CD8-positive, alpha-beta memory T cell (primary cell): ENCODE measurements at regions not wholly inside any gene's neighbourhood (a gene's known extent, or its start where the extent isn't known, plus 50 kb on each side); places are given as distances from the start of the nearest gene placed in this dataset.
A peak's percentile ranks its signal among the peaks of the same experiment; 100 is the strongest.

Experiments used
- CTCF ChIA-PET: fragments of 350-600 bp; sonication (Branson Sonifier 250); formaldehyde crosslinking; loops from one replicate; lab custom pipeline; 2021; ENCODE audit warnings: antibody characterized with exemption; lab: Charles Lee
- POLR2A ChIA-PET: fragments of 350-600 bp; sonication (Branson Sonifier 250); formaldehyde crosslinking; loops from one replicate; lab custom pipeline; 2021; ENCODE audit warnings: antibody characterized with exemption; lab: Charles Lee
- DNase-seq, 5 donors: peaks; one replicate each; pipeline versions ENCODE4 v3.0.0 to v3.0.0-alpha.2; 2020 to 2022; ENCODE audit warnings: mixed read lengths in 1 of 5
- H3K27ac ChIP-seq: one replicate; pipeline ENCODE4 v1.7.0; 2013; ENCODE audit warnings: low read depth, mild to moderate bottlenecking, low read length, moderate library complexity
- H3K27me3 ChIP-seq: 2 replicates; pipeline ENCODE4 v1.7.0; 2013; ENCODE audit warnings: low read length, mild to moderate bottlenecking; ENCODE audit not compliant: insufficient read depth, poor library complexity, severe bottlenecking
- H3K36me3 ChIP-seq: 2 replicates; pipeline ENCODE4 v1.7.0; 2013; ENCODE audit warnings: mild to moderate bottlenecking, low read length, moderate library complexity; ENCODE audit not compliant: insufficient read depth
- H3K4me1 ChIP-seq: 2 replicates; pipeline ENCODE4 v1.7.0; 2013; ENCODE audit warnings: mild to moderate bottlenecking, low read length, moderate library complexity; ENCODE audit not compliant: insufficient read depth
- H3K4me3 ChIP-seq: 2 replicates; pipeline ENCODE4 v1.7.0; 2013; ENCODE audit warnings: mild to moderate bottlenecking, low read length
- H3K9me3 ChIP-seq: 2 replicates; pipeline ENCODE4 v1.7.0; 2013; ENCODE audit warnings: mild to moderate bottlenecking, low read length
- H3K27ac Mint-ChIP-seq, 8 donors: one replicate each; pipeline ENCODE4 v1.8.0; 2020 to 2021; ENCODE audit warnings: mixed read lengths in 8 of 8, mild to moderate bottlenecking in 6 of 8, inconsistent platforms in 3 of 8, moderate library complexity in 3 of 8
- H3K27me3 Mint-ChIP-seq, 2 donors: one replicate each; pipeline ENCODE4 v1.8.0; 2020 to 2021; ENCODE audit warnings: mixed read lengths in 2 of 2, mild to moderate bottlenecking in 1 of 2, moderate library complexity in 1 of 2
- H3K36me3 Mint-ChIP-seq, 3 donors: one replicate each; pipeline ENCODE4 v1.8.0; 2020 to 2021; ENCODE audit warnings: mixed read lengths in 3 of 3, inconsistent platforms in 1 of 3, mild to moderate bottlenecking in 1 of 3
- H3K4me1 Mint-ChIP-seq, 3 donors: one replicate each; pipeline ENCODE4 v1.8.0; 2020 to 2021; ENCODE audit warnings: mixed read lengths in 3 of 3, inconsistent platforms in 1 of 3, mild to moderate bottlenecking in 1 of 3
- H3K4me3 Mint-ChIP-seq, 7 donors: one replicate each; pipeline ENCODE4 v1.8.0; 2020 to 2021; ENCODE audit warnings: mixed read lengths in 7 of 7, mild to moderate bottlenecking in 6 of 7, moderate library complexity in 4 of 7, inconsistent platforms in 2 of 7
- H3K9me3 Mint-ChIP-seq, 5 donors: one replicate each; pipeline ENCODE4 v1.8.0; 2020 to 2022; ENCODE audit warnings: mixed read lengths in 5 of 5, mild to moderate bottlenecking in 3 of 5, moderate library complexity in 2 of 5, inconsistent platforms in 1 of 5

- POLR2A ChIA-PET: no interaction called here
- no peak overlapping the region for H3K27ac Mint-ChIP-seq
- H3K27ac ChIP-seq: no peak overlapping the region
- no peaks in the 10 kb centered on the region for H3K27me3 ChIP-seq
- H3K9me3 Mint-ChIP-seq: peaks cover 5 to 34% (median 22%) of the 10 kb centered on the region in 5 donors
- H3K27me3 Mint-ChIP-seq: peaks cover 20 to 37% of the 10 kb centered on the region in 2 donors
- CTCF ChIA-PET: no interaction called here
- no peaks in the 10 kb centered on the region for H3K4me1 Mint-ChIP-seq
- no peaks in the 10 kb centered on the region for H3K9me3 ChIP-seq
- no peaks in the 10 kb centered on the region for H3K36me3 ChIP-seq
- DNase-seq: no peak
- no peaks in the 10 kb centered on the region for H3K4me1 ChIP-seq
- H3K36me3 Mint-ChIP-seq: peaks cover 1 to 23% (median 1%) of the 10 kb centered on the region in 3 donors
- H3K4me3 ChIP-seq: no peak overlapping the region
- no peak overlapping the region for H3K4me3 Mint-ChIP-seq
These were observed 1546.9 kb upstream of the TMEM132C start for GRCh38 chr12:126719912-126720705.

GRCh38 chr12:126726481-126727217 lies 1540.3 kb upstream of the TMEM132C start:
- POLR2A ChIA-PET: no interaction called here

GRCh38 chr12:126727218-126728075 lies 1539.5 kb upstream of the TMEM132C start:
- Histone ChIP-seq H3K4me3 (no peak overlapping the region), H3K4me1 (no peaks in the 10 kb centered on the region), H3K27ac (no peak overlapping the region), H3K27me3 (peaks cover 7% of the 10 kb centered on the region), H3K9me3 (no peaks in the 10 kb centered on the region), H3K36me3 (no peaks in the 10 kb centered on the region)
- CTCF ChIA-PET: interaction anchor here (2.6 kb wide), 1 partner anchor 20 kb away, joined by 10 read pairs; no protein-coding TSS in a partner anchor
- Mint-ChIP-seq H3K27ac (no peak overlapping the region), H3K27me3 (peaks cover 31 to 41% of the 10 kb centered on the region in 2 donors), H3K4me3 (peak overlapping the region in 3 of 7 donors; percentile 13 to 44 (median 28)), H3K9me3 (peaks cover 5 to 40% (median 23%) of the 10 kb centered on the region in 5 donors), H3K4me1 (peaks cover 0 to 17% (median 3%) of the 10 kb centered on the region in 3 donors), H3K36me3 (peaks cover 0 to 6% (median 0%) of the 10 kb centered on the region in 3 donors)
- no peak for DNase-seq
- POLR2A ChIA-PET: no interaction called here

More at GRCh38 chr12:126726481-126727217, 1540.3 kb upstream of the TMEM132C start:
- Histone ChIP-seq H3K9me3 (no peaks in the 10 kb centered on the region), H3K27me3 (peaks cover 7% of the 10 kb centered on the region), H3K27ac (no peak overlapping the region), H3K36me3 (no peaks in the 10 kb centered on the region), H3K4me3 (no peak overlapping the region), H3K4me1 (no peaks in the 10 kb centered on the region)
- Mint-ChIP-seq H3K4me3 (peak overlapping the region in 2 of 7 donors; percentile 28 to 39), H3K4me1 (peaks cover 0 to 17% (median 3%) of the 10 kb centered on the region in 3 donors), H3K27me3 (peaks cover 32 to 44% of the 10 kb centered on the region in 2 donors), H3K9me3 (peaks cover 5 to 40% (median 23%) of the 10 kb centered on the region in 5 donors), H3K27ac (no peak overlapping the region), H3K36me3 (peaks cover 0 to 7% (median 0%) of the 10 kb centered on the region in 3 donors)
- CTCF ChIA-PET: no interaction called here
- no peak for DNase-seq

- ChIA-PET POLR2A (no interaction called here), CTCF (interaction anchor here (1.7 kb wide), 1 partner anchor 14 kb away, joined by 4 read pairs; no protein-coding TSS in a partner anchor)
- H3K27me3 Mint-ChIP-seq: peaks cover 0 to 1% of the 10 kb centered on the region in 2 donors
- Histone ChIP-seq H3K9me3 (no peaks in the 10 kb centered on the region), H3K4me3 (no peak overlapping the region), H3K27me3 (no peaks in the 10 kb centered on the region), H3K36me3 (no peaks in the 10 kb centered on the region), H3K27ac (no peak overlapping the region), H3K4me1 (no peaks in the 10 kb centered on the region)
- H3K4me3 Mint-ChIP-seq: no peak overlapping the region
- no peak overlapping the region for H3K27ac Mint-ChIP-seq
- peaks cover 0 to 3% (median 0%) of the 10 kb centered on the region in 3 donors for H3K36me3 Mint-ChIP-seq
- no peaks in the 10 kb centered on the region for H3K4me1 Mint-ChIP-seq
- no peak for DNase-seq
- peaks cover 0 to 36% (median 28%) of the 10 kb centered on the region in 5 donors for H3K9me3 Mint-ChIP-seq
These were observed 1532.7 kb upstream of the TMEM132C start for GRCh38 chr12:126734296-126734695.

- Histone ChIP-seq H3K4me1 (no peaks in the 10 kb centered on the region), H3K27me3 (no peaks in the 10 kb centered on the region), H3K9me3 (no peaks in the 10 kb centered on the region), H3K27ac (no peak overlapping the region), H3K36me3 (no peaks in the 10 kb centered on the region), H3K4me3 (no peak overlapping the region)
- Mint-ChIP-seq H3K27me3 (no peaks in the 10 kb centered on the region), H3K4me3 (no peak overlapping the region), H3K36me3 (peaks cover 0 to 3% (median 0%) of the 10 kb centered on the region in 3 donors), H3K9me3 (peaks cover 0 to 38% (median 28%) of the 10 kb centered on the region in 5 donors), H3K4me1 (no peaks in the 10 kb centered on the region), H3K27ac (no peak overlapping the region)
- DNase-seq: no peak
- POLR2A ChIA-PET: no interaction called here
- CTCF ChIA-PET: interaction anchor here (1.7 kb wide), 1 partner anchor 13 kb away, joined by 4 read pairs; no protein-coding TSS in a partner anchor
These were observed 1532.3 kb upstream of the TMEM132C start for GRCh38 chr12:126734710-126735109.

- H3K36me3 ChIP-seq: no peaks in the 10 kb centered on the region
- no peaks in the 10 kb centered on the region for H3K9me3 ChIP-seq
- ChIA-PET POLR2A (no interaction called here), CTCF (no interaction called here)
- no peak overlapping the region for H3K4me3 ChIP-seq
- no peaks in the 10 kb centered on the region for H3K27me3 ChIP-seq
- no peak overlapping the region for H3K4me3 Mint-ChIP-seq
- no peak overlapping the region for H3K27ac Mint-ChIP-seq
- H3K4me1 Mint-ChIP-seq: no peaks in the 10 kb centered on the region
- H3K4me1 ChIP-seq: no peaks in the 10 kb centered on the region
- H3K27me3 Mint-ChIP-seq: no peaks in the 10 kb centered on the region
- H3K27ac ChIP-seq: no peak overlapping the region
- H3K36me3 Mint-ChIP-seq: peaks cover 3 to 27% (median 16%) of the 10 kb centered on the region in 3 donors
- DNase-seq: no peak
- peaks cover 0 to 29% (median 9%) of the 10 kb centered on the region in 5 donors for H3K9me3 Mint-ChIP-seq
These were observed 1525.3 kb upstream of the TMEM132C start for GRCh38 chr12:126741536-126742240.

GRCh38 chr12:126742241-126742641 lies 1524.7 kb upstream of the TMEM132C start:
- POLR2A ChIA-PET: no interaction called here
- H3K4me1 ChIP-seq: no peaks in the 10 kb centered on the region
- no peaks in the 10 kb centered on the region for H3K9me3 ChIP-seq
- H3K36me3 Mint-ChIP-seq: peaks cover 3 to 27% (median 16%) of the 10 kb centered on the region in 3 donors
- CTCF ChIA-PET: no interaction called here
- peak overlapping the region in 1 of 8 donors; percentile 29 for H3K27ac Mint-ChIP-seq
- no peak overlapping the region for H3K27ac ChIP-seq
- DNase-seq: no peak
- H3K27me3 Mint-ChIP-seq: no peaks in the 10 kb centered on the region
- no peaks in the 10 kb centered on the region for H3K36me3 ChIP-seq
- H3K9me3 Mint-ChIP-seq: peaks cover 0 to 23% (median 7%) of the 10 kb centered on the region in 5 donors
- H3K27me3 ChIP-seq: no peaks in the 10 kb centered on the region
- H3K4me3 Mint-ChIP-seq: no peak overlapping the region
- no peak overlapping the region for H3K4me3 ChIP-seq
- H3K4me1 Mint-ChIP-seq: no peaks in the 10 kb centered on the region
